OCI-LY3 (cell line): ENCODE measurements at regions not wholly inside any gene's neighbourhood (a gene's known extent, or its start where the extent isn't known, plus 50 kb on each side); places are given as distances from the start of the nearest gene placed in this dataset.
"Not testable (repeated sequence)": the region's sequence is repeated elsewhere in the genome, so short reads cannot be mapped to it uniquely, and the experiment has no call there.

Experiments
- H2AFZ ChIP-seq: fragments of 200-600, 300-600 bp; shearing (Covaris generic); 2 replicates; pipeline ENCODE4 v1.6.0; 2014; ENCODE audit warnings: antibody characterized with exemption, low read depth, low read length
- H3K27ac ChIP-seq: fragments of 200-600, 300-600 bp; sonication (generic); 2 replicates; pipeline ENCODE4 v1.5.1; 2014; ENCODE audit warnings: mild to moderate bottlenecking, low read length, moderate library complexity, mixed read lengths
- H3K27me3 ChIP-seq: fragments of 200-600, 300-600 bp; sonication (generic); 2 replicates; pipeline ENCODE4 v1.6.1; 2014; ENCODE audit warnings: low read depth, low read length, mixed read lengths
- H3K36me3 ChIP-seq: fragments of 200-600, 300-600 bp; sonication (generic); replicated peaks from 2 replicates; pipeline ENCODE3; 2014; ENCODE audit warnings: low read depth, low read length, mixed read lengths
- H3K4me1 ChIP-seq: fragments of 300-600, 200-600 bp; sonication (generic); 2 replicates; pipeline ENCODE4 v1.6.1; 2014; ENCODE audit warnings: low read length, mixed read lengths
- H3K4me2 ChIP-seq: fragments of 200-600, 300-600 bp; sonication (generic); 2 replicates; pipeline ENCODE4 v1.6.1; 2014; ENCODE audit warnings: low read length, mixed read lengths
- H3K4me3 ChIP-seq: fragments of 300-600, 200-600 bp; sonication (generic); 2 replicates; pipeline ENCODE4 v1.5.1; 2014; ENCODE audit warnings: antibody characterized with exemption, mild to moderate bottlenecking, low read length, moderate library complexity
- H3K79me2 ChIP-seq: fragments of 300-600, 200-600 bp; shearing (Covaris generic); 2 replicates; pipeline ENCODE4 v1.6.1; 2014; ENCODE audit warnings: mild to moderate bottlenecking, low read length, mixed read lengths
- H3K9ac ChIP-seq: fragments of 300-600, 200-600 bp; shearing (Covaris generic); 2 replicates; pipeline ENCODE4 v1.6.0; 2014; ENCODE audit warnings: mild to moderate bottlenecking, low read length, moderate library complexity
- H3K9me3 ChIP-seq: fragments of 200-600, 300-600 bp; shearing (Covaris generic); 2 replicates; pipeline ENCODE4 v1.6.1; 2014; ENCODE audit warnings: low read length, mixed read lengths; ENCODE audit not compliant: insufficient read depth
- H4K20me1 ChIP-seq: fragments of 200-600, 300-600 bp; sonication (generic); 2 replicates; pipeline ENCODE4 v1.6.1; 2016; ENCODE audit warnings: low read length, mixed read lengths; ENCODE audit not compliant: insufficient read depth
- EZH2phosphoT487 ChIP-seq: fragments of 200-600 bp; shearing (Covaris generic); IDR thresholded peaks from 2 replicates; pipeline ENCODE4 v1.6.1; 2018; ENCODE audit warnings: antibody characterized with exemption, mixed run types, low read depth
- TF ChIP-seq, protein P1 (sequence below): fragments of 200-600, 300-600 bp; sonication (generic); IDR thresholded peaks from 2 replicates; pipeline ENCODE4 v1.5.1; 2014; ENCODE audit warnings: antibody characterized with exemption, low read length, low read depth

DNA sequence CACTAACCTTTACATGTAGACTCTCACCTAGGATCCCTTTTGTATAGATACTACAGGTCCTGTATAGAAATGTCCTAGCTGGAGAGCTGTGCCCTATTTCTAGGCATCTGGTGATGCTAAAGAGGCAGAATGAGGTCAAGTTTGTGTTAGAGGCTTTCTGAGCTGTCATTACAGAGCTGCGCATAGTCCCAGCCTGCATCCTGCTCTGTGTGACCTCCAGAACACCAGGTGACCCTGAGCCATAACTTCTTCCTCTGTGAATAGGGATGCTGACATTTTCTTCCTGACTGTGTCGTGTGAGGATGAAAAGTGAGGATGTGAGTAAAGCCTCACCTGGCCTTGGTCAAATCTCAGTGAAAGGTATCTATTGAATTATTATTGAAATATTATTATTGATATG is 66.3 kb downstream of the GLUL start:
- Histone ChIP-seq H4K20me1 (no peaks in the 10 kb centered on the region), H3K4me3 (no peak overlapping the region)
- TF ChIP-seq, protein P1, sequence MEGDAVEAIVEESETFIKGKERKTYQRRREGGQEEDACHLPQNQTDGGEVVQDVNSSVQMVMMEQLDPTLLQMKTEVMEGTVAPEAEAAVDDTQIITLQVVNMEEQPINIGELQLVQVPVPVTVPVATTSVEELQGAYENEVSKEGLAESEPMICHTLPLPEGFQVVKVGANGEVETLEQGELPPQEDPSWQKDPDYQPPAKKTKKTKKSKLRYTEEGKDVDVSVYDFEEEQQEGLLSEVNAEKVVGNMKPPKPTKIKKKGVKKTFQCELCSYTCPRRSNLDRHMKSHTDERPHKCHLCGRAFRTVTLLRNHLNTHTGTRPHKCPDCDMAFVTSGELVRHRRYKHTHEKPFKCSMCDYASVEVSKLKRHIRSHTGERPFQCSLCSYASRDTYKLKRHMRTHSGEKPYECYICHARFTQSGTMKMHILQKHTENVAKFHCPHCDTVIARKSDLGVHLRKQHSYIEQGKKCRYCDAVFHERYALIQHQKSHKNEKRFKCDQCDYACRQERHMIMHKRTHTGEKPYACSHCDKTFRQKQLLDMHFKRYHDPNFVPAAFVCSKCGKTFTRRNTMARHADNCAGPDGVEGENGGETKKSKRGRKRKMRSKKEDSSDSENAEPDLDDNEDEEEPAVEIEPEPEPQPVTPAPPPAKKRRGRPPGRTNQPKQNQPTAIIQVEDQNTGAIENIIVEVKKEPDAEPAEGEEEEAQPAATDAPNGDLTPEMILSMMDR: no peak
- no peak for TF ChIP-seq EZH2phosphoT487

DNA sequence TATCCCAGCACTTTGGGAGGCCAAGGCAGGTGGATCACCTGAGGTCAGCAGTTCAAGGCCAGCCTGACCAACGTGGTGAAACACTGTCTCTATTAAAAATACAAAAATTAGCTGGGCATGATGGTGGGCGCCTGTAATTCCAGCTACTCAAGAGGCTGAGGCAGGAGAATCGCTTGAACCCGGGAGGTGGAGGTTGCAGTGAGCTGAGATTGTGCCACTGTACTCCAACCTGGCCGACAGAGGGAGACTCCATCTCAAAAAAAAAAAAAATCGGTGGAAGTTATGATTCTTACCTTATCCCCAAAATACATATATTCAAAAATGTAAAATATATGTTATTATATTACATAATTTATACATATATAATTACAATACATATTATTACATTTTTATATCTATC is 70.1 kb downstream of the GLUL start:
- H3K27me3 ChIP-seq, H3K9ac ChIP-seq, H3K4me2 ChIP-seq, H3K27ac ChIP-seq, H2AFZ ChIP-seq, H3K36me3 ChIP-seq, H3K4me3 ChIP-seq, H3K4me1 ChIP-seq, H3K79me2 ChIP-seq, H4K20me1 ChIP-seq, H3K9me3 ChIP-seq: not testable (repeated sequence)
- TF ChIP-seq, protein P1: peak; percentile 31; the same call in 1 of the 2 replicates

More for the DNA sequence above, 66.3 kb downstream of the GLUL start:
- Histone ChIP-seq H2AFZ (no peak overlapping the region), H3K4me1 (no peaks in the 10 kb centered on the region), H3K27ac (no peak overlapping the region), H3K4me2 (no peak overlapping the region), H3K9me3 (no peaks in the 10 kb centered on the region), H3K27me3 (no peaks in the 10 kb centered on the region), H3K79me2 (no peaks in the 10 kb centered on the region), H3K9ac (no peak overlapping the region), H3K36me3 (no peaks in the 10 kb centered on the region)

DNA sequence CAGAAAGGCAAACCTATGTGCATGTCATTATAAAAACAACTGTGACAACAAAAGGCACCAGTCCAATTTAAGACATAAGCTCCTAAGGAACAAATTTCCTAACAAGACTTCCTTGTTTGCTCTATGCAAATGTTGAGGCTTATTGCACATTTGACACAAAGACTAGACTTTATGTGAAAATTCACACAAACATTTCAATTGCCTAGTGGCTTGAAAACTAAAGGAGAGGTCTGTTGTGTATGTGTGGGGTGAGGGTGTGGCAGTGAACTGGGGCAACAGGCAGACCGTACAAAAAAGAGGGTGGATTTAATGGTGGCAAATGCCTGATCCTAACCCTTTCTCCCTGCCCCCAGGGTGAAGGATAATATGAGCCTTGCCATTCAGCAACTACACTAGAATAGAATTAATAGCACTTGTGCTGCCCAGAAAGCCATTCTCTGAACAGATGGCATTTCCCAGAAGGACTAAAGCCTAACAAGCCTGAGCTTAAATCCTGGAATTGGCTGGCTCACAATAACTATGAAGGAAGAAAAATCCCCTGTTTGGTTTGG is 73.9 kb downstream of the GLUL start:
- Histone ChIP-seq H3K27me3 (peaks cover 11% of the 10 kb centered on the region), H3K36me3 (no peaks in the 10 kb centered on the region)

DNA sequence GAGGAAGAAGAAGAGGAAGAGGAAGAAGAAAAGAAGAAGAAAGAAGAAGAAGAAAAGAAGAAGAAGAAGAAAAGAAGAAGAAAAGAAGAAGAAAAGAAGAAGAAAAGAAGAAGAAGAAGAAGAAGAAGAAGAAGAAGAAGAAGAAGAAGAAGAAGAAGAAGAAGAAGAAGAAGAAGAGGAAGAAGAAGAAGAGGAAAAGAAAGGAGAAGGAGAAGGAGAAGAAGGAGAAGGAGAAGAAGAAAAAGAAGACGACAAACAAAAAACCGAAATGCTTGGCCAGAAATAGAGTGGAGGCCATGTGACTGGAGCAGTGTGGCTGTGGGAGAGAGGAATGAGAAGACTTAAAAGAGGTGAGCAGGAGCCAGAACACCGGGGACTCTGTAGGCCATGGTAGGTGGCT is 75.1 kb downstream of the GLUL start:
- H3K4me2 ChIP-seq, H3K4me3 ChIP-seq, H3K9me3 ChIP-seq, H2AFZ ChIP-seq, H3K4me1 ChIP-seq, H3K27ac ChIP-seq, H3K36me3 ChIP-seq, H3K9ac ChIP-seq, H3K79me2 ChIP-seq, H4K20me1 ChIP-seq: not testable (repeated sequence)
- H3K27me3 ChIP-seq: peaks cover 11% of the 10 kb centered on the region

More for the DNA sequence above, 73.9 kb downstream of the GLUL start:
- Histone ChIP-seq H3K27ac (no peak overlapping the region), H3K4me2 (no peak overlapping the region), H3K79me2 (no peaks in the 10 kb centered on the region), H3K9me3 (no peaks in the 10 kb centered on the region), H4K20me1 (no peaks in the 10 kb centered on the region), H3K4me1 (no peaks in the 10 kb centered on the region), H3K4me3 (no peak overlapping the region), H2AFZ (no peak overlapping the region), H3K9ac (no peak overlapping the region)
- TF ChIP-seq, protein P1: no peak

- H3K4me2 ChIP-seq: no peak overlapping the region
- no peaks in the 10 kb centered on the region for H3K79me2 ChIP-seq
- no peak overlapping the region for H2AFZ ChIP-seq
- H3K9ac ChIP-seq: no peak overlapping the region
- H3K36me3 ChIP-seq: no peaks in the 10 kb centered on the region
- H3K27me3 ChIP-seq: peaks cover 11% of the 10 kb centered on the region
- H3K27ac ChIP-seq: no peak overlapping the region
- TF ChIP-seq, protein P1: no peak
- TF ChIP-seq EZH2phosphoT487: no peak
- H3K9me3 ChIP-seq: no peaks in the 10 kb centered on the region
- no peaks in the 10 kb centered on the region for H4K20me1 ChIP-seq
- no peaks in the 10 kb centered on the region for H3K4me1 ChIP-seq
- no peak overlapping the region for H3K4me3 ChIP-seq
Measured at GRCh38 chr1:182315167-182315556, 76.4 kb downstream of the GLUL start.
